Upper lobe of left lung (tissue), 6 donors: ENCODE measurements at regions not wholly inside any gene's neighbourhood (a gene's known extent, or its start where the extent isn't known, plus 50 kb on each side); places are given as distances from the start of the nearest gene placed in this dataset.

Experiments used
- ATAC-seq, 2 donors: fragments of 200-7000 bp; cut with Tn5 transposase; one replicate each; pipeline ENCODE4 v1.9.1; 2022; ENCODE audit warnings: mild to moderate bottlenecking in 2 of 2, moderate library complexity in 2 of 2; ENCODE audit not compliant: low FRiP score in 2 of 2
- DNase-seq, 2 donors: peaks; one replicate each; pipeline ENCODE4 v3.0.0-alpha.2; 2019 to 2020
- H3K27ac ChIP-seq, 4 donors: fragments of 200-600 bp; sonication (generic); one replicate each; pipeline ENCODE4 v1.5.1; 2016 to 2019
- H3K27me3 ChIP-seq, 4 donors: fragments of 200-600 bp; sonication (generic); one replicate each; pipeline ENCODE4 v1.5.1; 2017 to 2019
- H3K36me3 ChIP-seq, 4 donors: fragments of 200-600 bp; sonication (generic); one replicate each; pipeline ENCODE4 v1.5.1; 2016 to 2019
- H3K4me1 ChIP-seq, 4 donors: fragments of 200-600 bp; sonication (generic); one replicate each; pipeline ENCODE4 v1.5.1; 2018 to 2019
- H3K4me3 ChIP-seq, 4 donors: fragments of 200-600 bp; sonication (generic); one replicate each; pipeline ENCODE4 v1.5.1; 2017 to 2019; ENCODE audit warnings: mild to moderate bottlenecking in 2 of 4, moderate library complexity in 1 of 4
- H3K9me3 ChIP-seq, 4 donors: fragments of 200-600 bp; sonication (generic); one replicate each; pipeline ENCODE4 v1.5.1; 2018 to 2019
- EP300 ChIP-seq, 4 donors: sonication (generic); formaldehyde crosslinking; IDR thresholded peaks; one replicate each; pipeline ENCODE4 v1.5.1; 2017; ENCODE audit warnings: antibody characterized with exemption in 4 of 4, control low read depth in 2 of 4
- POLR2A ChIP-seq, 4 donors: fragments of 450-650 bp; IDR thresholded peaks; one replicate each; pipeline ENCODE4 v1.5.1; 2016 to 2017; ENCODE audit warnings: antibody characterized with exemption in 4 of 4, mild to moderate bottlenecking in 2 of 4
- POLR2AphosphoS5 ChIP-seq, 2 donors: sonication (generic); formaldehyde crosslinking; IDR thresholded peaks; one replicate each; pipeline ENCODE4 v1.5.1; 2017; ENCODE audit warnings: antibody characterized with exemption in 2 of 2
- WGBS, 2 donors: methylation state at CpG; one replicate each; pipeline ENCODE4 v1.1.5; 2017 to 2018; 5-methylcytosine and 5-hydroxymethylcytosine counted together
- TF ChIP-seq, protein P1 (sequence below), 6 experiments: fragments of 450-650 bp in 4 of 6; fragments of 200-600 bp in 2 of 6; sonication (generic) in 2 of 6; IDR thresholded peaks; one replicate each; pipeline ENCODE4 v1.5.1; 2016 to 2019; ENCODE audit warnings: antibody characterized with exemption in 6 of 6
- donor health status: DM: no; HTN: no; CAD: no; lungs with moderate emphysema.
- donor health status: DM: no; HTN: yes; CAD: no; lungs with severe emphysema.

DNA sequence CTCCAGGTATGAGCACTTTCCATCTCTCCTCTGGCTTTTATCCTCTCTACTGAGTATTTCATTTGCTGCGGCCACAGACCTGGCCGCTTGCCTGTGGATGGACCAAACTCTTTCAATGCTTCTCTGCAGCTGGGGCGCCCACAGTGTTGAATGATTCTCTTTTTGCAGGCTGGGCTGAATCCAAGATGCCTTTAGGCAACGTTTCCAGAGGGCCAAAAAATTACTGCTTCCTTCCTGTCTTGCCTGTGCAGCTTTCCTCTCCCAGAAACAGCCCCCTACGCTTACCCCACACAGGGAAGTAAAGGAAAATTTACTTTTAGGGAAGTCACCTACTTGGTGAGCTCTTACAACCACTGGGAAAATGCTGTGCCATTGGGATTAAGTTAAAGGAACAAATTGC, 55.6 kb upstream of the JDP2 start:
- Histone ChIP-seq H3K4me1 (no peaks in the 10 kb centered on the region), H3K27ac (no peak overlapping the region), H3K27me3 (no peaks in the 10 kb centered on the region), H3K36me3 (no peaks in the 10 kb centered on the region), H3K9me3 (no peaks in the 10 kb centered on the region), H3K4me3 (no peak overlapping the region)
- 31 to 34% methylated on average over 5 of the region's 5 CpGs for WGBS, 2 donors
- ATAC-seq (no peak), DNase-seq (no peak)
- no peak for TF ChIP-seq EP300 (IDR thresholded peaks at IDR 0.05)
- TF ChIP-seq POLR2A (IDR thresholded peaks at IDR 0.05): no peak
- TF ChIP-seq POLR2AphosphoS5 (IDR thresholded peaks at IDR 0.05): no peak
- TF ChIP-seq, protein P1, sequence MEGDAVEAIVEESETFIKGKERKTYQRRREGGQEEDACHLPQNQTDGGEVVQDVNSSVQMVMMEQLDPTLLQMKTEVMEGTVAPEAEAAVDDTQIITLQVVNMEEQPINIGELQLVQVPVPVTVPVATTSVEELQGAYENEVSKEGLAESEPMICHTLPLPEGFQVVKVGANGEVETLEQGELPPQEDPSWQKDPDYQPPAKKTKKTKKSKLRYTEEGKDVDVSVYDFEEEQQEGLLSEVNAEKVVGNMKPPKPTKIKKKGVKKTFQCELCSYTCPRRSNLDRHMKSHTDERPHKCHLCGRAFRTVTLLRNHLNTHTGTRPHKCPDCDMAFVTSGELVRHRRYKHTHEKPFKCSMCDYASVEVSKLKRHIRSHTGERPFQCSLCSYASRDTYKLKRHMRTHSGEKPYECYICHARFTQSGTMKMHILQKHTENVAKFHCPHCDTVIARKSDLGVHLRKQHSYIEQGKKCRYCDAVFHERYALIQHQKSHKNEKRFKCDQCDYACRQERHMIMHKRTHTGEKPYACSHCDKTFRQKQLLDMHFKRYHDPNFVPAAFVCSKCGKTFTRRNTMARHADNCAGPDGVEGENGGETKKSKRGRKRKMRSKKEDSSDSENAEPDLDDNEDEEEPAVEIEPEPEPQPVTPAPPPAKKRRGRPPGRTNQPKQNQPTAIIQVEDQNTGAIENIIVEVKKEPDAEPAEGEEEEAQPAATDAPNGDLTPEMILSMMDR (IDR thresholded peaks at IDR 0.05): no peak

DNA sequence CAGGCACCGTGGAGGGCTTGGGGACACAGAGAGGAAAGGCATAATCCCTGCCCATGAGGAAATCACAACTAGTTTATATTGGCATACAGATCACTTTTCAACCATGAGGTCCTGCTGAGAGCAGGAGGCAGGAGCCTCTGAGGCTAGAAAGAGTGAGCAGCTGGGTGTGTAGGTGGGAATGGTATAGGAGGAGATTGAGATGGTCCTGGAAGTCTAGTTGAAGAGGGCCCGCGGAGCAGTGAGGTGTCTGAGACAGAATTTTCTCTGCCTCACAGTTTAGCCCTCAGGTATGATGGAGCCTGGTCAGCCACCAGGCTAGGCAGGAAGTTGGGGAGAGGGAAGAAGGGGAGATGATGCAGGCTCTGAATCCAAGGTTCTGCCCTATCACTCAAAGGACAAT, 54.7 kb upstream of the JDP2 start:
- Histone ChIP-seq H3K9me3 (no peaks in the 10 kb centered on the region), H3K4me1 (no peaks in the 10 kb centered on the region), H3K27me3 (no peaks in the 10 kb centered on the region), H3K27ac (no peak overlapping the region), H3K36me3 (no peaks in the 10 kb centered on the region), H3K4me3 (no peak overlapping the region)
- 46 to 59% methylated on average over 3 of the region's 3 CpGs for WGBS, 2 donors
- ATAC-seq (no peak), DNase-seq (no peak)
- TF ChIP-seq POLR2AphosphoS5 (IDR thresholded peaks at IDR 0.05): no peak
- TF ChIP-seq EP300 (IDR thresholded peaks at IDR 0.05): no peak
- TF ChIP-seq POLR2A (IDR thresholded peaks at IDR 0.05): no peak
- TF ChIP-seq, protein P1 (IDR thresholded peaks at IDR 0.05): no peak

DNA sequence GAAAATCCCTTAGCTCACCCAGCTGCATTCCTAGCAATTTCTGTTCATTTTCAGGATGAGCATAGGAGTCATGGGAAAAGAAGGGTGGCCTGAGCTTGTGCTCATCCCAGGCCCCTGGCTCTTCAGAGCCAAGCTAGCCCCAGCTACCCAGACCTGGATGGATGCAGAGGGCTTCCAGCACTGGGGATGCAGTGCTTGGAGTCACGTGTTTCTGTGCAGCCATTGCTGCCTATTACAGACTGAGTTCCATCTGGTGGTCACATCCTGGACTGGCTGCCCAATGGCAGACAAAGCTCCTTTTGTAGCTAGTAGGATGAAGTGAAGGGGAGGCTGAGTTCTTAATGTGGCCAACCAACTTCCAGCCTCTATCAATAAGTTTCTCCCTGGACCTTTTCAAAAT, 54.2 kb upstream of the JDP2 start:
- no peaks in the 10 kb centered on the region for H3K9me3 ChIP-seq
- no peak for DNase-seq
- no peak overlapping the region for H3K27ac ChIP-seq
- WGBS, 2 donors: 95% methylated on average over 1 of the region's 1 CpG; no CpG with 5 or more reads in 1 of the 2 donors
- H3K4me3 ChIP-seq: no peak overlapping the region
- no peak for TF ChIP-seq POLR2AphosphoS5 (IDR thresholded peaks at IDR 0.05)
- TF ChIP-seq, protein P1 (IDR thresholded peaks at IDR 0.05): no peak
- TF ChIP-seq POLR2A (IDR thresholded peaks at IDR 0.05): no peak
- no peak for TF ChIP-seq EP300 (IDR thresholded peaks at IDR 0.05)
- no peaks in the 10 kb centered on the region for H3K36me3 ChIP-seq
- H3K27me3 ChIP-seq: no peaks in the 10 kb centered on the region
- ATAC-seq: no peak
- H3K4me1 ChIP-seq: no peaks in the 10 kb centered on the region

DNA sequence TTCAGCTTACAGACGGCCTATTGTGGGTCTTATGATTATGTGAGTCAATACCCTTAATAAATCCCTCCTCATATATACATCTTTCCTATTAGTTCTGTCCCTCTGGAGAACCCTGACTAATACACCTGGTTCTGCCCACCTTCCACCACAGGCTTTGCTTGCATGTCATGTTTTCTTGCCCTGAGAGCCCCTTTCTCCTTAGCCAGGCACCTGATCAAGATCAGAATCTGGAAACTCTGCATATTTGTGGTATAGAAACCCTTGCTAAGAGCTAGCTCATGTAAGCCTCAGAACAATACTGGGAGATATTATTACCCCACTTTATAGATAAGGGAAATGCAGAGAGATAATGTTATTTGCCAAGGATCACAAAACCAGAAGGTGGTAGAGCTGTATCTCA, 52.9 kb upstream of the JDP2 start:
- 88 to 100% methylated on average over 1 of the region's 1 CpG for WGBS, 2 donors
- Histone ChIP-seq H3K4me1 (no peaks in the 10 kb centered on the region), H3K4me3 (no peak overlapping the region), H3K9me3 (no peaks in the 10 kb centered on the region), H3K27ac (no peak overlapping the region), H3K36me3 (no peaks in the 10 kb centered on the region), H3K27me3 (no peaks in the 10 kb centered on the region)
- DNase-seq (no peak), ATAC-seq (no peak)
- no peak for TF ChIP-seq POLR2A (IDR thresholded peaks at IDR 0.05)
- no peak for TF ChIP-seq EP300 (IDR thresholded peaks at IDR 0.05)
- TF ChIP-seq, protein P1 (IDR thresholded peaks at IDR 0.05): no peak
- TF ChIP-seq POLR2AphosphoS5 (IDR thresholded peaks at IDR 0.05): no peak

DNA sequence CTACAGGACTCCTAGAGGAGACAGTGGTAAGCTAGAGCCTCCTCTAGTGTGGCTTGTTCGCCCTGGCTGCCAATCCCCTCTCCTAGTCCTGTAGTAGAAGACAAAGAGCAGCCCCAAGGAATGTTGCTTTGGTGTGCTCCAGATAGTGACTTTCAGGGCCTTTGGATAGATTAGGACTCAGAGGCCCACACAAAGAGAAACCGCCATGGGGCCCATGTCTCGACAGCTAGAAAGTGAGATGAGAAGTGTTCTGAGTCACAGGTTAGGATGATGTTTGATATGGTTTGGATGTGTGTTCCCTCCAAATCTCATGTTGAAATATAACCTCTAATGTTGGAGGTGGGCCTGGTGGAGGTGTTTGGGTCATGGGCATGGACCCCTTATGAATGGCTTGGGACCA, 51.8 kb upstream of the JDP2 start:
- TF ChIP-seq EP300 (IDR thresholded peaks at IDR 0.05) (no peak), POLR2AphosphoS5 (IDR thresholded peaks at IDR 0.05) (no peak), POLR2A (IDR thresholded peaks at IDR 0.05) (no peak)
- TF ChIP-seq, protein P1 (IDR thresholded peaks at IDR 0.05): no peak
- no peaks in the 10 kb centered on the region for H3K9me3 ChIP-seq
- no peak overlapping the region for H3K4me3 ChIP-seq
- no peaks in the 10 kb centered on the region for H3K4me1 ChIP-seq
- H3K27me3 ChIP-seq: no peaks in the 10 kb centered on the region
- no peak for DNase-seq
- no peak overlapping the region for H3K27ac ChIP-seq
- no peaks in the 10 kb centered on the region for H3K36me3 ChIP-seq
- ATAC-seq: no peak
- WGBS, 2 donors: 92 to 100% methylated on average over 3 of the region's 3 CpGs
